Neural cell (in vitro differentiated cells): ENCODE measurements at regions not wholly inside any gene's neighbourhood (a gene's known extent, or its start where the extent isn't known, plus 50 kb on each side); places are given as distances from the start of the nearest gene placed in this dataset.

Experiments
- H2AFZ ChIP-seq: fragments of 200-600, 300-800 bp; sonication (generic), shearing (Covaris generic); 2 replicates; pipeline ENCODE4 v1.6.0; 2014; ENCODE audit warnings: low read depth, mild to moderate bottlenecking, antibody characterized with exemption, low read length, moderate library complexity
- H3F3A ChIP-seq: fragments of 200-600 bp; shearing (Covaris generic); 2 replicates; pipeline ENCODE4 v1.6.1; 2016; ENCODE audit warnings: mild to moderate bottlenecking, moderate library complexity, mixed read lengths, antibody characterized with exemption, low read length; ENCODE audit not compliant: insufficient read depth, poor library complexity, severe bottlenecking
- H3K27ac ChIP-seq: fragments of 200-600, 300-800 bp; sonication (generic), shearing (Covaris generic); 2 replicates; pipeline ENCODE4 v1.5.1; 2014; ENCODE audit warnings: mild to moderate bottlenecking, low read length, moderate library complexity
- H3K27me3 ChIP-seq: fragments of 300-800, 200-600 bp; sonication (generic), shearing (Covaris generic); 2 replicates; pipeline ENCODE4 v1.6.0; 2014; ENCODE audit warnings: mild to moderate bottlenecking, low read depth, low read length, moderate library complexity; ENCODE audit not compliant: insufficient read depth
- H3K36me3 ChIP-seq: fragments of 300-800, 200-600 bp; sonication (generic), shearing (Covaris generic); 2 replicates; pipeline ENCODE4 v1.5.1; 2014; ENCODE audit warnings: mild to moderate bottlenecking, antibody characterized with exemption, low read length, moderate library complexity; ENCODE audit not compliant: insufficient read depth
- H3K4me2 ChIP-seq: fragments of 300-800, 200-600 bp; sonication (generic), shearing (Covaris generic); 2 replicates; pipeline ENCODE4 v1.6.0; 2014; ENCODE audit warnings: mild to moderate bottlenecking, low read length
- H3K4me3 ChIP-seq: fragments of 300-800, 200-600 bp; sonication (generic), shearing (Covaris generic); 2 replicates; pipeline ENCODE4 v1.5.1; 2014; ENCODE audit warnings: mild to moderate bottlenecking, low read length, moderate library complexity
- H3K79me2 ChIP-seq: fragments of 200-600 bp; shearing (Covaris generic); replicated peaks from 2 replicates; pipeline ENCODE4 v1.6.0; 2014; ENCODE audit warnings: mild to moderate bottlenecking, low read length, moderate library complexity; ENCODE audit not compliant: insufficient read depth
- H3K9ac ChIP-seq: fragments of 300-800, 200-600 bp; sonication (generic), shearing (Covaris generic); 2 replicates; pipeline ENCODE4 v1.6.1; 2016; ENCODE audit warnings: mild to moderate bottlenecking, low read length, mixed read lengths
- H3K9me2 ChIP-seq: fragments of 200-600 bp; shearing (Covaris generic); 2 replicates; pipeline ENCODE4 v1.6.1; 2016; ENCODE audit warnings: mild to moderate bottlenecking, low read length, mixed read lengths; ENCODE audit not compliant: insufficient read depth
- H3K9me3 ChIP-seq: fragments of 200-600, 300-800 bp; sonication (generic), shearing (Covaris generic); 2 replicates; pipeline ENCODE4 v1.6.1; 2016; ENCODE audit warnings: mild to moderate bottlenecking, mixed run types, low read length, moderate library complexity, mixed read lengths
- H4K20me1 ChIP-seq: fragments of 200-600 bp; shearing (Covaris generic); 2 replicates; pipeline ENCODE4 v1.6.1; 2016; ENCODE audit warnings: mild to moderate bottlenecking, mixed run types; ENCODE audit not compliant: insufficient read depth
- CTCF ChIP-seq: fragments of 450-650 bp; IDR thresholded peaks from 2 replicates; pipeline ENCODE4 v1.5.1; 2014; ENCODE audit warnings: antibody characterized with exemption, mild to moderate bottlenecking, moderate library complexity; ENCODE audit not compliant: poor library complexity, severe bottlenecking
- EP300 ChIP-seq: fragments of 450-650 bp; conservative IDR thresholded peaks from 2 replicates; pipeline ENCODE4 v1.6.1; 2014; ENCODE audit warnings: antibody characterized with exemption, mild to moderate bottlenecking, moderate library complexity; ENCODE audit not compliant: poor library complexity, severe bottlenecking
- EZH2 ChIP-seq: fragments of 200-600, 300-800 bp; shearing (Covaris generic), sonication (generic); IDR thresholded peaks from 2 replicates; pipeline ENCODE4 v1.6.1; 2014; ENCODE audit warnings: antibody characterized with exemption, low read length, borderline replicate concordance, mild to moderate bottlenecking; ENCODE audit not compliant: insufficient read depth, poor library complexity, severe bottlenecking
- MXI1 ChIP-seq: fragments of 450-650 bp; conservative IDR thresholded peaks from 2 replicates; pipeline ENCODE4 v1.6.1; 2014; ENCODE audit warnings: antibody characterized with exemption, mild to moderate bottlenecking; ENCODE audit not compliant: poor library complexity, severe bottlenecking
- POLR2AphosphoS5 ChIP-seq: IDR thresholded peaks from 2 replicates; pipeline ENCODE4 v1.6.1; 2012
- RAD21 ChIP-seq: fragments of 450-650 bp; conservative IDR thresholded peaks from 2 replicates; pipeline ENCODE4 v1.6.1; 2014; ENCODE audit warnings: antibody characterized with exemption, mild to moderate bottlenecking, moderate library complexity
- REST ChIP-seq: IDR thresholded peaks from 2 replicates; pipeline ENCODE4 v1.6.1; 2012; ENCODE audit warnings: borderline replicate concordance
- SMC3 ChIP-seq: fragments of 450-650 bp; conservative IDR thresholded peaks from 2 replicates; pipeline ENCODE4 v1.6.1; 2014; ENCODE audit warnings: antibody characterized with exemption, mild to moderate bottlenecking, moderate library complexity; ENCODE audit not compliant: poor library complexity
- TAF1 ChIP-seq: IDR thresholded peaks from 2 replicates; pipeline ENCODE4 v1.6.1; 2012; ENCODE audit warnings: low read depth

GRCh38 chr17:77610972-77611521 is 347.5 kb upstream of the TNRC6C start:
- Histone ChIP-seq H3K27me3 (no peaks in the 10 kb centered on the region), H3K9me3 (no peaks in the 10 kb centered on the region), H4K20me1 (no peaks in the 10 kb centered on the region), H3F3A (no peaks in the 10 kb centered on the region), H3K4me2 (no peak overlapping the region), H3K9me2 (no peaks in the 10 kb centered on the region), H3K79me2 (no peaks in the 10 kb centered on the region), H2AFZ (no peak overlapping the region), H3K27ac (no peak overlapping the region), H3K9ac (no peak overlapping the region), H3K36me3 (no peaks in the 10 kb centered on the region), H3K4me3 (no peak overlapping the region)
- TF ChIP-seq RAD21 (no peak), EP300 (no peak)

GRCh38 chr17:77611791-77612502 is 346.6 kb upstream of the TNRC6C start:
- Histone ChIP-seq H3K9me3 (no peaks in the 10 kb centered on the region), H3K79me2 (no peaks in the 10 kb centered on the region), H3F3A (no peaks in the 10 kb centered on the region), H3K4me3 (no peak overlapping the region), H3K27ac (no peak overlapping the region), H3K9me2 (no peaks in the 10 kb centered on the region), H4K20me1 (no peaks in the 10 kb centered on the region), H3K4me2 (no peak overlapping the region), H2AFZ (no peak overlapping the region), H3K27me3 (no peaks in the 10 kb centered on the region), H3K36me3 (no peaks in the 10 kb centered on the region), H3K9ac (no peak overlapping the region)
- TF ChIP-seq EP300 (no peak), POLR2AphosphoS5 (no peak), TAF1 (no peak), REST (no peak), SMC3 (no peak), CTCF (no peak), MXI1 (no peak), EZH2 (no peak)
